ENCODE measurements at regions not wholly inside any gene's neighbourhood (a gene's known extent, or its start where the extent isn't known, plus 50 kb on each side); places are given as distances from the start of the nearest gene placed in this dataset.

GRCh38 chr20:22974354-22974753 lies 60.8 kb upstream of the SSTR4 start:
- Histone ChIP-seq H3K4me3 (ENCODE audit: low read length in 2 of 2) (no peak overlapping the region), H3K27me3 (ENCODE audit: control insufficient read depth in 2 of 2, insufficient read depth in 2 of 2, low read length in 2 of 2) (no peaks in the 10 kb centered on the region), H3K9me3 (ENCODE audit: control insufficient read depth in 2 of 2, low read length in 2 of 2) (no peaks in the 10 kb centered on the region), H3K27ac (ENCODE audit: low read depth in 2 of 2, low read length in 2 of 2) (no peak overlapping the region), H3K4me1 (ENCODE audit: control insufficient read depth in 2 of 2, insufficient read depth in 2 of 2, low read length in 2 of 2) (no peaks in the 10 kb centered on the region), H3K9ac (ENCODE audit: low read depth in 1 of 2, low read length in 2 of 2) (no peak overlapping the region), H3K36me3 (ENCODE audit: control insufficient read depth in 2 of 2, insufficient read depth in 2 of 2, low read length in 2 of 2) (no peaks in the 10 kb centered on the region)

GRCh38 chr20:22977047-22977785 lies 57.9 kb upstream of the SSTR4 start:
- Histone ChIP-seq H3K9ac (ENCODE audit: low read depth in 1 of 2, low read length in 2 of 2) (no peak overlapping the region), H3K4me3 (ENCODE audit: low read length in 2 of 2) (no peak overlapping the region), H3K27ac (ENCODE audit: low read depth in 2 of 2, low read length in 2 of 2) (no peak overlapping the region), H3K9me3 (ENCODE audit: control insufficient read depth in 2 of 2, low read length in 2 of 2) (no peaks in the 10 kb centered on the region), H3K4me1 (ENCODE audit: control insufficient read depth in 2 of 2, insufficient read depth in 2 of 2, low read length in 2 of 2) (no peaks in the 10 kb centered on the region), H3K27me3 (ENCODE audit: control insufficient read depth in 2 of 2, insufficient read depth in 2 of 2, low read length in 2 of 2) (no peaks in the 10 kb centered on the region), H3K36me3 (ENCODE audit: control insufficient read depth in 2 of 2, insufficient read depth in 2 of 2, low read length in 2 of 2) (no peaks in the 10 kb centered on the region)

GRCh38 chr20:22984008-22984407 lies 51.1 kb upstream of the SSTR4 start:
- H3K9ac ChIP-seq (ENCODE audit: low read depth in 1 of 2, low read length in 2 of 2) = no peak overlapping the region
- no peak overlapping the region for H3K4me3 ChIP-seq (ENCODE audit: low read length in 2 of 2)
- H3K27ac ChIP-seq (ENCODE audit: low read depth in 2 of 2, low read length in 2 of 2) = no peak overlapping the region
- H3K4me1 ChIP-seq (ENCODE audit: control insufficient read depth in 2 of 2, insufficient read depth in 2 of 2, low read length in 2 of 2) = no peaks in the 10 kb centered on the region
- H3K9me3 ChIP-seq (ENCODE audit: control insufficient read depth in 2 of 2, low read length in 2 of 2) = no peaks in the 10 kb centered on the region
- H3K36me3 ChIP-seq (ENCODE audit: control insufficient read depth in 2 of 2, insufficient read depth in 2 of 2, low read length in 2 of 2) = no peaks in the 10 kb centered on the region
- H3K27me3 ChIP-seq (ENCODE audit: control insufficient read depth in 2 of 2, insufficient read depth in 2 of 2, low read length in 2 of 2) = no peaks in the 10 kb centered on the region

- H3K27me3 ChIP-seq (ENCODE audit: control insufficient read depth in 2 of 2, insufficient read depth in 2 of 2, low read length in 2 of 2) = no peaks in the 10 kb centered on the region
- no peak overlapping the region for H3K4me3 ChIP-seq (ENCODE audit: low read length in 2 of 2)
- H3K27ac ChIP-seq (ENCODE audit: low read depth in 2 of 2, low read length in 2 of 2) = no peak overlapping the region
- H3K9me3 ChIP-seq (ENCODE audit: control insufficient read depth in 2 of 2, low read length in 2 of 2) = no peaks in the 10 kb centered on the region
- no peaks in the 10 kb centered on the region for H3K36me3 ChIP-seq (ENCODE audit: control insufficient read depth in 2 of 2, insufficient read depth in 2 of 2, low read length in 2 of 2)
- H3K4me1 ChIP-seq (ENCODE audit: control insufficient read depth in 2 of 2, insufficient read depth in 2 of 2, low read length in 2 of 2) = no peaks in the 10 kb centered on the region
- H3K9ac ChIP-seq (ENCODE audit: low read depth in 1 of 2, low read length in 2 of 2) = no peak overlapping the region
Measured at GRCh38 chr20:22984606-22985005, 50.5 kb upstream of the SSTR4 start.

- Histone ChIP-seq H3K4me3 (ENCODE audit: low read length in 2 of 2) (no peak overlapping the region), H3K4me1 (ENCODE audit: control insufficient read depth in 2 of 2, insufficient read depth in 2 of 2, low read length in 2 of 2) (no peaks in the 10 kb centered on the region), H3K27ac (ENCODE audit: low read depth in 2 of 2, low read length in 2 of 2) (no peak overlapping the region), H3K36me3 (ENCODE audit: control insufficient read depth in 2 of 2, insufficient read depth in 2 of 2, low read length in 2 of 2) (no peaks in the 10 kb centered on the region), H3K9ac (ENCODE audit: low read depth in 1 of 2, low read length in 2 of 2) (no peak overlapping the region), H3K9me3 (ENCODE audit: control insufficient read depth in 2 of 2, low read length in 2 of 2) (no peaks in the 10 kb centered on the region), H3K27me3 (ENCODE audit: control insufficient read depth in 2 of 2, insufficient read depth in 2 of 2, low read length in 2 of 2) (no peaks in the 10 kb centered on the region)
Measured at GRCh38 chr20:22985239-22985778, 49.8 kb upstream of the SSTR4 start.
